HG03103 (cell line): ENCODE measurements at regions not wholly inside any gene's neighbourhood (a gene's known extent, or its start where the extent isn't known, plus 50 kb on each side); places are given as distances from the start of the nearest gene placed in this dataset.
"Not testable (repeated sequence)": the region's sequence is repeated elsewhere in the genome, so short reads cannot be mapped to it uniquely, and the experiment has no call there.

Experiments used
- ATAC-seq: cut with Tn5 transposase; IDR thresholded peaks from one replicate; pipeline ENCODE4 v1.9.1; 2021; ENCODE audit warnings: low read depth; ENCODE audit not compliant: unreplicated experiment

- no peak for ATAC-seq
Measured at GRCh38 chr16:85286951-85287814, 174.9 kb upstream of the CIBAR2 start.

- not testable (repeated sequence) for ATAC-seq
Measured at GRCh38 chr16:85287815-85288109, 175.5 kb upstream of the CIBAR2 start.

- ATAC-seq = no peak
Measured at GRCh38 chr16:85288341-85288868, 176.1 kb upstream of the CIBAR2 start.

GRCh38 chr16:85288869-85289660 lies 176.8 kb upstream of the CIBAR2 start:
- no peak for ATAC-seq

GRCh38 chr16:85289760-85290625 lies 177.7 kb upstream of the CIBAR2 start:
- no peak for ATAC-seq

- ATAC-seq = no peak
Measured at GRCh38 chr16:85290626-85291301, 178.5 kb upstream of the CIBAR2 start.

- no peak for ATAC-seq
Measured at GRCh38 chr16:85291302-85292148, 179.3 kb upstream of the CIBAR2 start.

- ATAC-seq = no peak
Measured at GRCh38 chr16:85293458-85293857, 181.2 kb upstream of the CIBAR2 start.

- ATAC-seq = no peak
Measured at GRCh38 chr16:85293904-85294642, 181.8 kb upstream of the CIBAR2 start.

- no peak for ATAC-seq
Measured at GRCh38 chr16:85294810-85295508, 182.7 kb upstream of the CIBAR2 start.

- no peak for ATAC-seq
Measured at GRCh38 chr16:85296859-85297660, 184.8 kb upstream of the CIBAR2 start.

GRCh38 chr16:85297881-85298280 lies 185.6 kb upstream of the CIBAR2 start:
- ATAC-seq = no peak

GRCh38 chr16:85300406-85300968 lies 188.2 kb upstream of the CIBAR2 start:
- no peak for ATAC-seq

- ATAC-seq = no peak
Measured at GRCh38 chr16:85301231-85301630, 189.0 kb upstream of the CIBAR2 start.

- ATAC-seq = no peak
Measured at GRCh38 chr16:85302018-85302847, 190.0 kb upstream of the CIBAR2 start.

GRCh38 chr16:85302848-85303353 lies 190.6 kb upstream of the CIBAR2 start:
- no peak for ATAC-seq
